NCI-H1694 (cell line): ENCODE measurements at regions not wholly inside any gene's neighbourhood (a gene's known extent, or its start where the extent isn't known, plus 50 kb on each side); places are given as distances from the start of the nearest gene placed in this dataset.

Source experiments
- DNase-seq: peaks from one replicate; lab custom pipeline; 2025; lab: John Stamatoyannopoulos, UW

- DNase-seq: peak; percentile 91
Measured at GRCh38 chr5:34486160-34486848, 169.8 kb upstream of the RAI14 start.

GRCh38 chr5:34486849-34487158, 169.3 kb upstream of the RAI14 start:
- no peak for DNase-seq

- no peak for DNase-seq
Measured at GRCh38 chr5:34487159-34487879, 168.8 kb upstream of the RAI14 start.

- DNase-seq: no peak
Measured at GRCh38 chr5:34487956-34488355, 168.2 kb upstream of the RAI14 start.

GRCh38 chr5:34488984-34489383, 167.1 kb upstream of the RAI14 start:
- DNase-seq: no peak

GRCh38 chr5:34490506-34491250, 165.4 kb upstream of the RAI14 start:
- DNase-seq: no peak

- no peak for DNase-seq
Measured at GRCh38 chr5:34491251-34491620, 164.9 kb upstream of the RAI14 start.

- DNase-seq: no peak
Measured at GRCh38 chr5:34494111-34494755, 161.9 kb upstream of the RAI14 start.

GRCh38 chr5:34495178-34495577, 160.9 kb upstream of the RAI14 start:
- no peak for DNase-seq

GRCh38 chr5:34496260-34496691, 159.9 kb upstream of the RAI14 start:
- no peak for DNase-seq

- no peak for DNase-seq
Measured at GRCh38 chr5:34496701-34497469, 159.2 kb upstream of the RAI14 start.

- no peak for DNase-seq
Measured at GRCh38 chr5:34497470-34497808, 158.7 kb upstream of the RAI14 start.

GRCh38 chr5:34498572-34498971, 157.6 kb upstream of the RAI14 start:
- no peak for DNase-seq

- no peak for DNase-seq
Measured at GRCh38 chr5:34499001-34499734, 157.0 kb upstream of the RAI14 start.

GRCh38 chr5:34500236-34500847, 155.8 kb upstream of the RAI14 start:
- DNase-seq: no peak

- no peak for DNase-seq
Measured at GRCh38 chr5:34501016-34501415, 155.1 kb upstream of the RAI14 start.

- no peak for DNase-seq
Measured at GRCh38 chr5:34501840-34502239, 154.3 kb upstream of the RAI14 start.

- DNase-seq: no peak
Measured at GRCh38 chr5:34502581-34502980, 153.5 kb upstream of the RAI14 start.

- no peak for DNase-seq
Measured at GRCh38 chr5:34503379-34504253, 152.5 kb upstream of the RAI14 start.

GRCh38 chr5:34504967-34505366, 151.2 kb upstream of the RAI14 start:
- DNase-seq: no peak
